ENCODE measurements at regions not wholly inside any gene's neighbourhood (a gene's known extent, or its start where the extent isn't known, plus 50 kb on each side); places are given as distances from the start of the nearest gene placed in this dataset.

DNA sequence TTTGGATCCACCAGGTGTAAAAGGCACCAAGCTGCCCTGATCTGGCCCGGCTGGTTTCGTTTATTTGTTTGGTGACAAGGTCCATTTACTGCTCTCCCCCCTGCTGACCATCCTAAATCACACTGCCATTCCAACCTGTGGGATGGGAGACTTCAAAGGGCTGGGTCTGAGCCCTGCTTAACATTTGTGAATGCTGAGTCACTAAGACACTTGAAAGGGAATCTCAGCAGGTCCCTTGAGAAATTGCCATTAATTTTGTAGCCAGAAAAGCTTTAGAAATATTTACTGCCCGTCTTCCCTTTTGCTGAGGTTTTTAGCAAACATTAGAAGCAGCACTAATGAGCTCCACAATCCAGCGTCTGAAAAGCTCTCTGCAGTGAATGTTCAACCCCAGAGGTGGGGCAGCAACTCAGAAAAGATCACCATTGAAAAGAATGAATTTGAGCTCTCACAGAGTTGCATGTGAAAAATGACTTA, 133.8 kb downstream of the ARL4C start:
- TF ChIP-seq, protein P1, sequence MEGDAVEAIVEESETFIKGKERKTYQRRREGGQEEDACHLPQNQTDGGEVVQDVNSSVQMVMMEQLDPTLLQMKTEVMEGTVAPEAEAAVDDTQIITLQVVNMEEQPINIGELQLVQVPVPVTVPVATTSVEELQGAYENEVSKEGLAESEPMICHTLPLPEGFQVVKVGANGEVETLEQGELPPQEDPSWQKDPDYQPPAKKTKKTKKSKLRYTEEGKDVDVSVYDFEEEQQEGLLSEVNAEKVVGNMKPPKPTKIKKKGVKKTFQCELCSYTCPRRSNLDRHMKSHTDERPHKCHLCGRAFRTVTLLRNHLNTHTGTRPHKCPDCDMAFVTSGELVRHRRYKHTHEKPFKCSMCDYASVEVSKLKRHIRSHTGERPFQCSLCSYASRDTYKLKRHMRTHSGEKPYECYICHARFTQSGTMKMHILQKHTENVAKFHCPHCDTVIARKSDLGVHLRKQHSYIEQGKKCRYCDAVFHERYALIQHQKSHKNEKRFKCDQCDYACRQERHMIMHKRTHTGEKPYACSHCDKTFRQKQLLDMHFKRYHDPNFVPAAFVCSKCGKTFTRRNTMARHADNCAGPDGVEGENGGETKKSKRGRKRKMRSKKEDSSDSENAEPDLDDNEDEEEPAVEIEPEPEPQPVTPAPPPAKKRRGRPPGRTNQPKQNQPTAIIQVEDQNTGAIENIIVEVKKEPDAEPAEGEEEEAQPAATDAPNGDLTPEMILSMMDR (conservative IDR thresholded peaks at IDR 0.05 in 1 of 2, IDR thresholded peaks at IDR 0.05 in 1 of 2; ENCODE audit: extremely low read depth in 1 of 2, insufficient read depth in 1 of 2, low read depth in 1 of 2, low read length in 2 of 2): no peak
- no peak for TF ChIP-seq EZH2 (IDR thresholded peaks at IDR 0.05; ENCODE audit: borderline replicate concordance, low read length)
